Naive thymus-derived CD4-positive, alpha-beta T cell (primary cell): ENCODE measurements at regions not wholly inside any gene's neighbourhood (a gene's known extent, or its start where the extent isn't known, plus 50 kb on each side); places are given as distances from the start of the nearest gene placed in this dataset.

Experiments used
- ATAC-seq: fragments of 150-1000 bp; cut with Tn5 transposase; 2 replicates; pipeline ENCODE4 v1.10.0; 2021; ENCODE audit warnings: mild to moderate bottlenecking, moderate library complexity
- CTCF ChIA-PET: fragments of 350-600 bp; sonication (Branson Sonifier 250); formaldehyde crosslinking; loops from one replicate; lab custom pipeline; 2021; ENCODE audit warnings: antibody characterized with exemption; lab: Charles Lee
- POLR2A ChIA-PET: fragments of 350-600 bp; sonication (Branson Sonifier 250); formaldehyde crosslinking; loops from one replicate; lab custom pipeline; 2021; ENCODE audit warnings: antibody characterized with exemption, inconsistent platforms; lab: Charles Lee
- DNase-seq, 9 donors: peaks; one replicate each; pipeline versions ENCODE4 v3.0.0 to v3.0.0-alpha.2; 2020 to 2022; ENCODE audit warnings: mixed read lengths in 1 of 9
- H3K27ac ChIP-seq: one replicate; pipeline ENCODE4 v1.7.0; 2013; ENCODE audit warnings: mild to moderate bottlenecking, low read depth, low read length, moderate library complexity
- H3K27me3 ChIP-seq, 2 donors: one replicate each; pipeline ENCODE4 v1.7.0; 2013; ENCODE audit warnings: low read length in 2 of 2, mild to moderate bottlenecking in 2 of 2, moderate library complexity in 2 of 2; ENCODE audit not compliant: control insufficient read depth in 2 of 2, insufficient read depth in 2 of 2
- H3K36me3 ChIP-seq, 3 experiments: 1 replicate in 2 of 3; 2 replicates in 1 of 3; pipeline ENCODE4 v1.7.0; 2013; ENCODE audit warnings: low read length in 3 of 3, mild to moderate bottlenecking in 3 of 3, moderate library complexity in 1 of 3; ENCODE audit not compliant: insufficient read depth in 3 of 3, control insufficient read depth in 2 of 3
- H3K4me1 ChIP-seq, 2 donors: one replicate each; pipeline ENCODE4 v1.7.0; 2013; ENCODE audit warnings: low read length in 2 of 2, mild to moderate bottlenecking in 2 of 2, moderate library complexity in 1 of 2; ENCODE audit not compliant: control insufficient read depth in 2 of 2, insufficient read depth in 2 of 2
- H3K4me3 ChIP-seq: 2 replicates; pipeline ENCODE4 v1.7.0; 2013; ENCODE audit warnings: mild to moderate bottlenecking, low read length
- H3K9me3 ChIP-seq, 3 experiments: 1 replicate in 2 of 3; 2 replicates in 1 of 3; pipeline ENCODE4 v1.7.0; 2013; ENCODE audit warnings: low read length in 3 of 3; ENCODE audit not compliant: control insufficient read depth in 2 of 3
- H3K27ac Mint-ChIP-seq, 9 donors: one replicate each; pipeline ENCODE4 v1.8.0; 2020 to 2022; ENCODE audit warnings: mixed read lengths in 9 of 9, mild to moderate bottlenecking in 8 of 9, moderate library complexity in 5 of 9, inconsistent platforms in 2 of 9
- H3K27me3 Mint-ChIP-seq, 5 donors: one replicate each; pipeline ENCODE4 v1.8.0; 2021 to 2022; ENCODE audit warnings: mixed read lengths in 5 of 5, mild to moderate bottlenecking in 1 of 5
- H3K36me3 Mint-ChIP-seq, 5 donors: one replicate each; pipeline ENCODE4 v1.8.0; 2020 to 2022; ENCODE audit warnings: mixed read lengths in 5 of 5, mild to moderate bottlenecking in 3 of 5, inconsistent platforms in 1 of 5
- H3K4me1 Mint-ChIP-seq, 7 donors: one replicate each; pipeline ENCODE4 v1.8.0; 2020 to 2022; ENCODE audit warnings: mixed read lengths in 7 of 7, mild to moderate bottlenecking in 3 of 7, inconsistent platforms in 1 of 7
- H3K4me3 Mint-ChIP-seq, 10 donors: one replicate each; pipeline ENCODE4 v1.8.0; 2020 to 2022; ENCODE audit warnings: mild to moderate bottlenecking in 10 of 10, mixed read lengths in 10 of 10, moderate library complexity in 6 of 10, inconsistent platforms in 2 of 10
- H3K9me3 Mint-ChIP-seq, 11 donors: one replicate each; pipeline ENCODE4 v1.8.0; 2020 to 2022; ENCODE audit warnings: mixed read lengths in 11 of 11, mild to moderate bottlenecking in 4 of 11, inconsistent platforms in 1 of 11, moderate library complexity in 1 of 11
- intact Hi-C, 2 donors: fragments of 100-400 bp; cut with micrococcal nuclease; formaldehyde crosslinking; loops; one replicate each; pipeline ENCODE4 v1.15.1; 2023

DNA sequence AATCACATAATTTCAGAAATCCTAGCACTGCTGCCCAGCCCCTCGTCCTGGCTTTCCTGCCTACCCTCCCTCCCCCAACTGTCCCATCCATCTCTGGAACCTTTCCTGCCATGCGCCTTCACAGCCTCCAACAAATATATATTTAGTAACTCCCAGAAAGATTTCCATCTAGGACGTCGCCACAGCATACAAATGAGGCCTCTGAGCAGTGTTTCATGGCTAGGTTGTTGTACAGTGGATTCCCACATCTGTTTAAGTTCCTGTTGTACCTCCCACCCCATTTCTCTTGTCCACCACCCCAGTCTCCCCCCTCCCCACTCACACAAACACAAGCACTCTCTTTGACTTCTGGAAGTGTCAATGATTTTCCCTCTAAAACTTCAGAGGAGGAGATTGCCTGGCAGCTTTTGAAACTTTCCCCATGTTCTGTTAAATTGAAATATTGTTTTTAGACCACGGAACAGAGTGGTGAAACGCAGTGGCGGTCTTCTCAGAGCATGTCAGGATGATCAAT is 280.3 kb upstream of the RORA start:
- peaks cover 0 to 2% (median 0%) of the 10 kb centered on the region in 11 donors for H3K9me3 Mint-ChIP-seq
- intact Hi-C loops = no loop called here
- H3K4me1 ChIP-seq = no peaks in the 10 kb centered on the region
- no peak overlapping the region for H3K4me3 Mint-ChIP-seq
- ChIA-PET POLR2A (interaction anchor here (0.7 kb wide), 1 partner anchor 492 kb away, joined by 3 read pairs; no protein-coding TSS in a partner anchor), CTCF (no interaction called here)
- H3K27me3 ChIP-seq = no peaks in the 10 kb centered on the region
- no peak overlapping the region for H3K27ac Mint-ChIP-seq
- no peaks in the 10 kb centered on the region for H3K4me1 Mint-ChIP-seq
- H3K27me3 Mint-ChIP-seq = peaks cover 18 to 36% (median 22%) of the 10 kb centered on the region in 5 donors
- ATAC-seq = no peak
- H3K36me3 Mint-ChIP-seq = no peaks in the 10 kb centered on the region
- H3K9me3 ChIP-seq = no peaks in the 10 kb centered on the region
- H3K4me3 ChIP-seq = no peak overlapping the region
- DNase-seq = no peak
- H3K27ac ChIP-seq = no peak overlapping the region
- no peaks in the 10 kb centered on the region for H3K36me3 ChIP-seq

DNA sequence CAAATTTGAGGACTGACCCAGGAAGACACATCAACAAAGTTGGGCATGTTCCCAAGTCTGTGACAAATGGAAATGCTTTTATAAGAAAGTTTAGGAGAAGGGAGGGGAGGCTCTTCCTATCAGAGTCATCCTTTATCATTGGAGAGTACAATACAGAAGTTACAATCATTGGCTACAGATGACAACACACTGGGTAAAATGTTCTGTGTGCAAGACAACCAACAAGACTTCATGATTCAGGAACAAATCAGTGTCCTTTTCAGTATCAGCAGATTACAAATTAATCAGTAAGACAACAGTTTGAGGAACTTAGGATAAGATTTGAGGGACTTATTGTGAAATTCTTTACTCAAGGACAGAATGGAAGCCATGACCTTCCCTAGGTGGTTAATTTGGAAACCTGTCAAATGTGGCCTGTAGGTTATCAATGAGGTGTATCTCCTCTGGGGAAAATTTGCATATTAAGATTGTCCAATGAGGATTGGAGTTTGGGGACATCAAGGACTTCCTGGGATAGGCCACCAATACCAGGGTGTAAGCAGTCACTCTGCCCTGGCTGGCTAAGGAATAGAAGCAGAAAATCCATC is 274.4 kb upstream of the RORA start:
- Mint-ChIP-seq H3K27ac (no peak overlapping the region), H3K4me3 (no peak overlapping the region), H3K4me1 (no peaks in the 10 kb centered on the region), H3K36me3 (no peaks in the 10 kb centered on the region), H3K9me3 (no peaks in the 10 kb centered on the region), H3K27me3 (peaks cover 27 to 46% (median 34%) of the 10 kb centered on the region in 5 donors)
- Histone ChIP-seq H3K9me3 (no peaks in the 10 kb centered on the region), H3K27ac (no peak overlapping the region), H3K36me3 (no peaks in the 10 kb centered on the region), H3K4me1 (no peaks in the 10 kb centered on the region), H3K27me3 (peaks cover 0 to 3% of the 10 kb centered on the region in 2 donors), H3K4me3 (no peak overlapping the region)
- POLR2A ChIA-PET = no interaction called here
- intact Hi-C loops = no loop called here
- DNase-seq (no peak), ATAC-seq (no peak)
- CTCF ChIA-PET = no interaction called here

DNA sequence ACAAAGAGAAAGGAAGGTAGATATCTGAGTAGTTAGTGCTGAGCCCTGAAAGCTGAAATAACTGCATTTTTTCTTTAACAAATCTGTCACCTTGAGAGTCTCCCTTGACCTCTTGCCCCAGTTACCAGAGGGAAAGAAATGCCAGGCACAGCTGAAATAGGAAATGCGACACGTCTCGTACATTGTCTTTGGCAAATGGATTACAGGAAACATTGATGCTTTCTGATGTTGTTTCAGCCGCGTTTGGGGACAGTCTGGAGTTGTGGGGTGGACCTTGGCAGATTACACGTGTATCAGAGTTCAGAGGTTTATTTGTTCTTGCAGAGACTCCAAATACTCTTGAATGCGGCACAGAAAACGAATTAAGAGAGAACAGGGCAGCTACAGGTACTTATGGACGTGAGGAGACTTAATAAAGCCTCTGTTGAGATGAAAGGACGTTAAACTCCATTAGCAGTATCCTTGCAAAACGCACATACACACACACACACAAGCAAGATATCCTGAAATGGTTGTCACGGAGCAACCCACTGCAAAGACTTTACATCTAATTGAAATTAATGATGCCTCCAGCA is 272.8 kb upstream of the RORA start:
- no peaks in the 10 kb centered on the region for H3K36me3 ChIP-seq
- H3K27ac ChIP-seq = no peak overlapping the region
- no peaks in the 10 kb centered on the region for H3K4me1 Mint-ChIP-seq
- no peaks in the 10 kb centered on the region for H3K4me1 ChIP-seq
- ATAC-seq = no peak
- H3K4me3 ChIP-seq = no peak overlapping the region
- no peaks in the 10 kb centered on the region for H3K9me3 Mint-ChIP-seq
- POLR2A ChIA-PET = no interaction called here
- H3K27ac Mint-ChIP-seq = no peak overlapping the region
- CTCF ChIA-PET = no interaction called here
- H3K27me3 ChIP-seq = peaks cover 0 to 3% of the 10 kb centered on the region in 2 donors
- intact Hi-C loops = no loop called here
- H3K36me3 Mint-ChIP-seq = no peaks in the 10 kb centered on the region
- no peak overlapping the region for H3K4me3 Mint-ChIP-seq
- no peaks in the 10 kb centered on the region for H3K9me3 ChIP-seq
- DNase-seq = no peak
- peaks cover 27 to 54% (median 41%) of the 10 kb centered on the region in 5 donors for H3K27me3 Mint-ChIP-seq

DNA sequence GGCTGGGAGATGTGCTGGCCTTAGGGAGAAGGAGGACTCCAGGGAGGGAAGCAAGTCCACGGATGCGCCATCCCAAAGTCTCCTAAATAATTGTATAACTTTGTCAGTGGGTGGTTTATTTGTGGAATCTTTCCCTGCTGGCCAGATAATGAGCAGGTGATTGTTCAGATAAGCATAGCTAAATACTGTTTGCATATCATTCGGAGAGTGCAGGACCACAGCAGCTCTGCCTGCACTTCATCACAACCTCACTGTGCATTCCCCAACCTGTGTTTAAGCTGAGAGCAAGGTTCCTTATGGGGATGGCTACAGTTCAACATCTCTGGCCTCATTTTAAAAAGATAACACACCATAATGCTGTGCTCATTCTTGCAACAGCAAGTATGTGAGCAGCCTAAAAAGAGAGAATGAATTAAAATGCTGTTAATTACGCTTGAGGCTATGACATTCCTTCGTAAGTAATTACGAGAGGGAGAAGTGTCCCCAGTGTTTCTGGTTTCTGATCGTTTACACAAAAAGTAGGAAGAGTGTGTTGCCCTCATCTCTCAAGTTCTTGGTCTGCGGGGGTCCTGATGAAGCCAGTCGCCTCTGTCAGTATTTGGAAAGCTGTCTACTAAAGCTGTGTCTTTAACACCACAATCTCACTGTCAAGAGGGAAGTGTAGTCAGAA is 272.0 kb upstream of the RORA start:
- Histone ChIP-seq H3K9me3 (no peaks in the 10 kb centered on the region), H3K27me3 (peaks cover 0 to 3% of the 10 kb centered on the region in 2 donors), H3K4me1 (no peaks in the 10 kb centered on the region), H3K36me3 (no peaks in the 10 kb centered on the region), H3K4me3 (no peak overlapping the region), H3K27ac (no peak overlapping the region)
- H3K27ac Mint-ChIP-seq = no peak overlapping the region
- ChIA-PET POLR2A (no interaction called here), CTCF (no interaction called here)
- DNase-seq (no peak), ATAC-seq (no peak)
- no peaks in the 10 kb centered on the region for H3K9me3 Mint-ChIP-seq
- H3K4me1 Mint-ChIP-seq = no peaks in the 10 kb centered on the region
- intact Hi-C loops = no loop called here
- no peaks in the 10 kb centered on the region for H3K36me3 Mint-ChIP-seq
- H3K27me3 Mint-ChIP-seq = peaks cover 27 to 56% (median 48%) of the 10 kb centered on the region in 5 donors
- no peak overlapping the region for H3K4me3 Mint-ChIP-seq

DNA sequence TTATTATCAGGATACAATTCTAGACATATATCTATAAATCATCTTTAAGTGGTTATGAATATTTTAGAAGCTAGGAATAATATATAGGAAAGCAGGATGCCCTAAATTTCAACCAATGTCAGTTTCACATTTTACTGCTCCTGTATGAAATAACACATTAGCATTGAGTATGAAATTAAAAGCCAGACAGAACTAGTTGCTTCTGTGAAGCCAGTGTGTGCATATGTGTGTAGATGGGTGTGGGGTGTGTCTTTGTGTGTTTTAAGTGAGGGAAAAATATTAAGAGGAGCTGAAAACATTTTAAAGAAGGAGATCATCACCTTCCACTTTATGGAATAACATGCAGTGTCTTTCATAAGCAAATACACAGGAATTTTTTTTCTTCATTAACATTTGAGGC is 271.4 kb upstream of the RORA start:
- Histone ChIP-seq H3K4me1 (no peaks in the 10 kb centered on the region), H3K4me3 (no peak overlapping the region), H3K9me3 (no peaks in the 10 kb centered on the region), H3K36me3 (no peaks in the 10 kb centered on the region), H3K27ac (no peak overlapping the region), H3K27me3 (peaks cover 0 to 3% of the 10 kb centered on the region in 2 donors)
- Mint-ChIP-seq H3K4me3 (no peak overlapping the region), H3K4me1 (no peaks in the 10 kb centered on the region), H3K36me3 (no peaks in the 10 kb centered on the region), H3K27me3 (peaks cover 27 to 56% (median 46%) of the 10 kb centered on the region in 5 donors), H3K9me3 (no peaks in the 10 kb centered on the region), H3K27ac (no peak overlapping the region)
- ChIA-PET POLR2A (no interaction called here), CTCF (no interaction called here)
- intact Hi-C loops = no loop called here
- ATAC-seq (no peak), DNase-seq (no peak)

DNA sequence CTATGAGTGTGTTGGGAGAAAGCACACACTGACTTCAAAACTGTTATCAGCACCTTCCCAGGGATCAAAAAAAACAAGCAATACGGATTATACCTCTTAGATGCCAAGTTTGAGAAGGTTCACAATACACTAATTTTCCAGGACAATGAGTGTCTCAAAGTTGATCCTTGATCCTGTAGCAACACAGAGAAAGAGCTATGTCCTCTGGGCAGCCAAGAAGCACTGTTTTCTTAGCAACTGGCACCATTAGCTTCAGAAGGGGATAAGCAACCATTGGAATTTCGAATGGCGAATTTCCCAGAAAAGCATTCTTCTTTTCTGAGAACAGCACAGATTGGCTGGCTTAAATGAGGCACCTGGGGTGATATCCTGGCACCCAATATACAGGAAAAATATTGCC is 270.3 kb upstream of the RORA start:
- CTCF ChIA-PET = interaction anchor here (0.6 kb wide), 1 partner anchor 1278 kb away, joined by 3 read pairs; no protein-coding TSS in a partner anchor
- Histone ChIP-seq H3K36me3 (no peaks in the 10 kb centered on the region), H3K27ac (no peak overlapping the region), H3K4me3 (no peak overlapping the region), H3K9me3 (no peaks in the 10 kb centered on the region), H3K4me1 (no peaks in the 10 kb centered on the region), H3K27me3 (peaks cover 0 to 3% of the 10 kb centered on the region in 2 donors)
- no peaks in the 10 kb centered on the region for H3K9me3 Mint-ChIP-seq
- DNase-seq = no peak
- H3K36me3 Mint-ChIP-seq = no peaks in the 10 kb centered on the region
- H3K4me1 Mint-ChIP-seq = no peaks in the 10 kb centered on the region
- peaks cover 27 to 54% (median 48%) of the 10 kb centered on the region in 5 donors for H3K27me3 Mint-ChIP-seq
- no peak overlapping the region for H3K27ac Mint-ChIP-seq
- ATAC-seq = no peak
- intact Hi-C loops = no loop called here
- no peak overlapping the region for H3K4me3 Mint-ChIP-seq
- POLR2A ChIA-PET = no interaction called here
